RPMI8226 (cell line): ENCODE measurements at regions not wholly inside any gene's neighbourhood (a gene's known extent, or its start where the extent isn't known, plus 50 kb on each side); places are given as distances from the start of the nearest gene placed in this dataset.
"Not testable (repeated sequence)": the region's sequence is repeated elsewhere in the genome, so short reads cannot be mapped to it uniquely, and the experiment has no call there.

Experiments used
- DNase-seq: peaks from one replicate; pipeline ENCODE4 v3.0.0-alpha.2; 2015

DNA sequence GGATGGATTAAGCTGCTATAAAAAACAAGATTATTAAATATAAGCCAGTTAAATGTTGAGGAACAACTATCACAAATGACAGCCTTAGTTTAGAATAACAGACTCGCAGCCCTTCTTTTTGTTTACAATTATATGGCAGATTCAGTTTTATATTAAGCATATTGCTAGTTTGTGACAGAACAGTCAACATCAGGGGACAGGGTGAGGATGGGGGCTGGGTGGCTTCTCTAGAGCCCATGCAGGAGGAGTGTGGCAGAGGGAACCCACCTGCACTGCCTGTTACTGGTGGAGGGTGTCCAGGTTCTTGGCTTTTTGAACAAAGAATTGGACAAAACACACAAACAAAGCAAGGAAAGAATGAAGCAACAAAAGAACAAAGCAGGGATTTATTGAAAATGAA, 799.7 kb downstream of the PRIM2 start:
- DNase-seq = not testable (repeated sequence)

DNA sequence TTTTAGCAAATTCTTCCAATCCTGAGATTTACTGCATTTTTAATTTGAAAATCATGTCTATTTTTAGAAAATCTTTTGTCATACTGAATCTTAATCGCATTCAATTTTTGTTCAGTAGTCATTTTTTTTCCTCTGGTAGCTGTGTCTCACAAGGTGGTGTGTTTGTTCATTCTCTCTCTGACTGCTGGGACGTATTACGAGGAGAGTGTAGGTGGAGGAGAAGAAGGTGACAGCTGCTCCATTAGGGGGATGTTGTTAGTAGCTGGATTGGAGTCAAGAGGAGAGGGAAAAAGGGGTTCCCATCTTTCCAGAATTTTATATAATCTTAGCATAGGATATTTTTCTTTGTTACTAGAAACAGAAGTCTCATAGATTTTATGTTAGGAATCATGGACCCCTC, 804.2 kb downstream of the PRIM2 start:
- not testable (repeated sequence) for DNase-seq

DNA sequence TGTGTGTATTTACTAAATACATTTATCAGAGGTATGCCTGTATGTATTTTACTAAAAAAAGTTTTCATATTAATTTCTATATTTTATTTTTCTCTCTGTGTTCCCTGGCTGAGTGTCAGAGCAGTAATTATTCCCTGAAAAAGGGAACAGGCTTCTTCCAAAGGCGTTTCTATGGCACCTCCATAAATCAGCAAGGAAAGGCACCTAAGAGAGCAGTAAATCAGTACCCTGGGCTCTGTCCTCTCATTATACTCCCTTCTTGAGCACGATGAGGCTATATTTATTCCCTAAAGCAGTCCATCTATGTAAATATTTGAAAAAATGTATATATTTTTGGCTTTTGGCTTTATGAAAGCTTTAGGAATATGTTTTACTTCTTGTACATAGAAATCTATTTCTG, 806.3 kb downstream of the PRIM2 start:
- not testable (repeated sequence) for DNase-seq

- DNase-seq = not testable (repeated sequence)
Observed at GRCh38 chr6:58128549-58128948, 811.1 kb downstream of the PRIM2 start.

DNA sequence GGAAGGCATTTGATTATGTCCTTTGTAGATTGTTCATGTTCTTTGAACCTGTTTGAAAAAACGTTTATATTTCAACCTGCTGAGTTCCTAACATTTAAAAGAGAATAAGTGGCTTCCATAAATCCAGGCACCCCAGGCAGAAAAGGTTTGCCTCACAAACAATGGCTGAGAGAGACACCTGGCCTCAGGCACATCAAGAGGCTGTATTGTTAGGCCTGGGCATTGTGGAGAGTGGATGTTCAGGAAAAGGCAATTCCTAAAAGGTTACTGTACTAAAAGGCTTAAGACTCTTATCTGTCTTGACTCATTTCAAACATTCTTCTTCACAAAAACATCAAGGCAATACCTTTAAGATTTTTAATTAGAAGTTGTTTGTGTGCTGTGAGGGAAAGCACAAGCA, 811.7 kb downstream of the PRIM2 start:
- not testable (repeated sequence) for DNase-seq

DNA sequence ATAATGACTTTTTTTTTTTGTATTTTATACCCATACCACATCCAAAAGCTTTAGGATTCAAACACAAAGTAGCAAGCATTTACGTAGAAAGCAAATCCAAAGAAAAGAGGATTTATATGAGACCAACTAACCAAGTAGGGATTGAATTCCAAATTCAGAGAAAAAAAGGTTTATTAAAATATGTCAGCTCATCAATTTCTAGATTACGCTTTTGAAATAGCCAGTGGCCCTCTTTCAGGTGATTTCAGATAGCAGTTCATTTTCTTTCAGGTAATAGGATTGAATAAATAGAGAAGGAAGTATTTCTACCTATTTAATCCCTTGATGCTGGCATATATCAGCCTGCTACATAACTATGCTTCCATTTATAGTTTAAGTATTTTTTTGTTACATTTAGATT, 822.3 kb downstream of the PRIM2 start:
- DNase-seq = not testable (repeated sequence)

DNA sequence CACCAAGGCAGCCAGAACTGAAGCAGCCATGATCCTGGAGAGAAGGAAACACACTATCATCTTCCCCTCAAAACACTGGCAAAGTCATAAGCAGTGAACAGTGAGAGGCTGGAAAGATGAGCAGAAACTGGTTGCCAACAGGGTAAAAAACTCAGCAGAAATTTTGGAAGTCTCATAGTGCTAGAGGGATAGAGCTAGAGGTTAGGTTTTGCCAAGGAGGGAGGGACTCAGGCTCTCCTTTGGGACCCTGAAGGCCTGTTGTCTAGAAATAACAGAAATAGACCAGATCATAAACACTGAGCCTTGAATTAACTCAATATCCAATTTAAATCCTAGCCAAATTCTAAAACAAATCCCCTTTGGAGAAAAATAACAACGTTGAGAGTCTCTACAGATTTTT, 853.6 kb downstream of the PRIM2 start:
- not testable (repeated sequence) for DNase-seq

DNA sequence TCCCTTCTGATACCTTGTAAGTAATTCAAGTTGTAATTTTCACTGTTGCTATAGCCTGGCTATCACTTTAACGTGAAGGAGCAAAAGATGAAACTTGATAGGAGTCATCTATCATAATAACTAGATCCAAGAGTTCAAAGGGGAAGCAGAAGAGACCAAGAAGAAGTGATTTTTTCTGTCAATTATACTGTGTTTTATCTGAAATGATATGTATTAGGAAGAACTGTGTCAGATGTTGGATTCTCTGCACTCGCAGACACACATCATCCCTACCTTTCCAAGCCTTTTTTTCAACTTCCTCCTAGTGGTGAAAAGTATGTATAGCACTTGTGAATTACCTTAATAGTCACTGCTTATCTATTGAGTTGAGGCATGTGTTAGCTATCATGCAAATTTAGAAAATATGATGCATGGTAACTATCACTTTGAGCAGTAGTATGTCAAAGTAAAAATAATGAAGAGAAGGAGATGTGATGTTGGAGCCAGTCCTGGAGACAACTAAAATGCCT, 864.2 kb downstream of the PRIM2 start:
- not testable (repeated sequence) for DNase-seq

DNA sequence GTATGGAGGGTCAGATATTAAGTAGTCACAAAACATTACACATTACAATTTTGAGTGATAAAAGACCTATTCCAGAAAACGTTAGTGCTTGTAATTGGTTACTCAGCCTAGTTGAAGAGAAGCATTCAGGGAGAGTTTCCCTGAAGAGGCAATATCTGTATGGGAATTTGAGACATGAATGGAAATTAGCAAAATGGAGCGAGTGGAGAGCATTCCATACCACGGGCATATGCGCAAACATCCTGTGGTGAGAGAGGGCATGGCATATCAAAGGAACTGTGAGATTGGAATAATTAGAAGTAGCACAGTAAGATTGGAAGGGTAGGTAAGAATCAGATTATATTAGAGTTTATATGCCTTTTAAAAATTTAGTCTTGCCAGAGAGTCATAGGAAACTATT, 867.9 kb downstream of the PRIM2 start:
- DNase-seq = not testable (repeated sequence)

DNA sequence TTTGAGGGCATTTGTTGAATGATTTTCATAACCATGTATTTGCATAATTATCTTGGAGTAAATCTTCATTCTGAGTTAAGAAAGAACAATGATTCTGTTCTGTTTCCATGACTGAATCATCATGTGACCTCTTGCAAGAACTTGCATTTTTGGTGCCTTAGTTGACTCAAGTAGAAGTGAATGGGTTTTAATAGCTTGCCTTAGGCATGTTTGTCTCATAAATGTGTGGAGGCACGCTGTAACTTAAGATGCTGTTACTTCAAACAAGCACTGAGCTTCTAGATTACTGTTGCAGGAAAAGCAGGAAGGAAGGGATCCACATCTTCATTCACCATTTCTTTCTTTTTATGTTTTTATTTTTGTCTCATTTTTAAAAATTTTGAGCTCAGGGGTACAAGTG, 875.8 kb downstream of the PRIM2 start:
- DNase-seq = not testable (repeated sequence)

DNA sequence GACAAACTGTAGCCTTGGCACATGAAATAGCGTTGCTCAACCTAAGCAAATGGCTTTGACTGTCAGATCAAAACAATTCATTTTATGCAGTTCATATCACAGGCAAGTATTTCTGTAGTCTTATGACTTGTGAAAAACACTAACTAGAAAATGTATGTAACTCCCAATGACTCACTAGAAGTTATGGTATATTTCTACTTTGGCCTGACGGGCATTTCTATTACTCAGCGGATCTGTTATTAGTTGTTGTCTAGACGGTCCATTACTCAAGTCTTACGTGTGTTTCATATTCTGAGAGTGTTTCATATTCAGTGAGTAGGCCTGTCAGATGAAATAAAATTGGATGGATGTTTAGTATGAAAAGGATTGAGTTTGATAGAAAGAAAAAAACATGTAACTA, 880.9 kb downstream of the PRIM2 start:
- no peak for DNase-seq

- DNase-seq = not testable (repeated sequence)
Observed at GRCh38 chr6:58237124-58237523, 919.7 kb downstream of the PRIM2 start.

DNA sequence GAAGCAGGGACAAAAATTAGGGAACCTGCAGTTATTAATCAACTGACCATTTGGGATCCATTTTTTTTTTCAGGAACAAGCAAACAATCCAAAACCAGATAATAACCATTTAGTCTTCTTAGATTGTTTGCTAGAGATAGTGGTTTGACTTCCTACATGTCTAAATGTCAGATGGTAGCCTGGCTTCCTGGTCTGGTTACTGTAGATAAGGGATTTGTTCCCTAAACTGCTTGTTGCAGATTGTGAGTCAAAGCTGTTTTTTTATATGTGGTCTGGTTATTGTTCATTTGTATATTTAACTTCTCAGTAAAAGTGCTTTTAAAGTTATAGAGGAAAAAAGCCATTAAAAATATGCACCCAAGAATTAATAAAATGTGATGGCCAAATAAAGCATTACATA, 921.0 kb downstream of the PRIM2 start:
- not testable (repeated sequence) for DNase-seq

GRCh38 chr6:58257625-58258024, 940.2 kb downstream of the PRIM2 start:
- not testable (repeated sequence) for DNase-seq

GRCh38 chr6:58290177-58290576, 972.7 kb downstream of the PRIM2 start:
- no peak for DNase-seq

- not testable (repeated sequence) for DNase-seq
Observed at GRCh38 chr6:58291319-58291718, 973.9 kb downstream of the PRIM2 start.

GRCh38 chr6:58307901-58308300, 990.5 kb downstream of the PRIM2 start:
- not testable (repeated sequence) for DNase-seq

DNA sequence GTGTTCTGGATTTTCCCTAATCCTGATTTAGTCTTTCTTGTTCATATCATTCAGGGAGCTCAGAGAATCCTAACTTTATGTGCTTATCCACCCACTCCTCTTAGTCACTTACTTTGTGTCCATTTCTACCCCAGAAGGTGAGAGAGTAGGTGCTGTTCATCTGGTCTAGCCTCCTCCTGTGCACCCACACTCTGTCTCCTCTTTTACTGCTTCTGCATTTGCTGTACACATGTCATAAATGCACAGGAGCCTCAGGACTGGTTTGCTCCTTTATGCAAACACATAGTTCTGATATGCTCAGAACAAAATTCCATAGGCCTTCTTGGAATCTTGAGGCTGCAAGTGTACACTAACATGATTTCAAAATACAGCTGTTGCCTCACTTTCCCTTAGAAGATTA, 1014.7 kb downstream of the PRIM2 start:
- DNase-seq = not testable (repeated sequence)

DNA sequence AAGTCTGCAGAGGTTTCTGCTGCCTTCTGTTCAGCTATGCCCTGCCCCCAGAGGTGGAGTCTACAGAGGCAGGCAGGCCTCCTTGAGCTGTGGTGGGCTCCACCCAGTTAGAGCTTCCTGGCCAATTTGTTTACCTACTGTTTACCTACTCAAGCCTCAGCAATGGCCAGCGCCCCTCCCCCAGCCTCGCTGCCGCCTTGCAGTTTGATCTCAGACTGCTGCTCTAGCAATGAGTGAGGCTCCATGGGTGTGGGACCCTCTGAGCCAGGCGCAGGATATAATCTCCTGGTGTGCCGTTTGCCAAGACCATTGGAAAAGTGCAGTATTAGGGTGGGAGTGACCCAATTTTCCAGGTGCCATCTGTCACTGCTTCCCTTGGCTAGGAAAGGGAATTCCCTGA, 1024.9 kb downstream of the PRIM2 start:
- not testable (repeated sequence) for DNase-seq

DNA sequence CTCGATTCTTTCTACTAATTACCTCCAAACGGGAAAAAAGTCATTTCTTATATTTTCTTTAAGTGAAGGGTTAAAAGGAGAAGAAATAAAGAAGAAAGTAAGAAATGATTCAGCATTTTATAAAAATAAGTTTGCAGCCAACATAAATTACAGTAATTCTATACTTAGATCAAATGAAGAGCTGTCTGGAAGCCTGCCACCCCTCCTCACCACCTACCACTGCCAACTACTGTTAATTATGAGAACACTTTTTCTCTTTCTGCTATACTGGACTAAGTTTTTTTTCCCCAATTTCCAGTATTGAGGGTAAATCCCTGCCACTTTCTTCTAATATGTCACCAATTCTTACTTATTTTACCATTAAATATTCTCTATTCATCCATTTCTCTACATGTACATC, 1030.1 kb downstream of the PRIM2 start:
- DNase-seq = not testable (repeated sequence)

DNA sequence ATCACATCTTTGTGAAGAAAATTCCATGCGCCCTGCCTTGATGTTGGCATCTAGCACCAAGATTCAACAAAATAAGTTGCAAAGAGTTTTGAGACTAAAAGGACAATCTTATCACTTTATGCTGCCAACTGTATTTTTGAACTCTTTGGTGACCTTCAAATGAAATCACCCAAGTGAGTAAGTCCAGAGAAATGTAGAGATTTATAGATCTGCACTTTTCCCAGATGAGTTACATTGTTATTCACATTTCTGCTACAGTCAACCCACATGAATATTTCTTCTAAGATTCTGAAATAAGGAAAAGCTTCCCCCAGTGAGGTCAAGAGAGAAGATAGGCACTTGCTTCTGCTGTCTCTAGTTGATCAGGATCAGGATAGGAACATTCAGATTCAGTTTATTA, 1034.2 kb downstream of the PRIM2 start:
- not testable (repeated sequence) for DNase-seq

- DNase-seq = not testable (repeated sequence)
Observed at GRCh38 chr6:58358452-58358851, 1041.0 kb downstream of the PRIM2 start.

DNA sequence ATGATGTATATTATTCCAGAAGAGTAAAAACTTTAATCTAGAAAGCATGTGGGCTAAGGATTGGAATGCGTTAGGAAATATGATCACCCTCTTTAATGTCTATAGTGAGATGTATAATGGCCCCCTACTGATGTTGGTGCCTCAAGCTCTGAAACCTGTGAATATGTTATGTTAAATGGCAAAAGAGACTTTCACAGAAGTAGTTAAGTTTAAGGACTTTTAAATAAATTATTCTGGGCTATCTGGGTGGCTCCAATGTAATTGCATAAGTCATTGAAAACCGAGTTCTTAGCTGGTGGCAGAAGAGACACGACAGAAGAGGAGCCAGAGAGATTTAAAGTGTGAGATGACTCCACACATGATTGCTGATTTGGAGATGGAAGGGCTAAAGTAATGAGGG, 1048.4 kb downstream of the PRIM2 start:
- not testable (repeated sequence) for DNase-seq

- not testable (repeated sequence) for DNase-seq
Observed at GRCh38 chr6:58406659-58407058, 1089.2 kb downstream of the PRIM2 start.

- DNase-seq = no peak
Observed at GRCh38 chr6:58419321-58419720, 1101.9 kb downstream of the PRIM2 start.
